Loucy (cell line): ENCODE measurements at regions not wholly inside any gene's neighbourhood (a gene's known extent, or its start where the extent isn't known, plus 50 kb on each side); places are given as distances from the start of the nearest gene placed in this dataset.
A peak's percentile ranks its signal among the peaks of the same experiment; 100 is the strongest.

ENCODE experiments used
- H2AFZ ChIP-seq: fragments of 200-600 bp; sonication (generic); 2 replicates; pipeline ENCODE4 v1.6.0; 2016; ENCODE audit warnings: antibody characterized with exemption, mild to moderate bottlenecking, low read length, moderate library complexity
- H3F3A ChIP-seq: fragments of 200-600 bp; 2 replicates; pipeline ENCODE4 v1.6.0; 2016; ENCODE audit warnings: antibody characterized with exemption, low read depth, mild to moderate bottlenecking
- H3K27me3 ChIP-seq: fragments of 200-600 bp; sonication (generic); 2 replicates; pipeline ENCODE4 v1.6.1; 2014; ENCODE audit warnings: low read length, mild to moderate bottlenecking; ENCODE audit not compliant: insufficient read depth, poor library complexity, severe bottlenecking
- H3K36me3 ChIP-seq: fragments of 200-600 bp; sonication (generic); 2 replicates; pipeline ENCODE4 v1.6.1; 2016; ENCODE audit warnings: low read length; ENCODE audit not compliant: insufficient read depth
- H3K4me1 ChIP-seq: fragments of 200-600 bp; sonication (generic); 2 replicates; pipeline ENCODE4 v1.5.1; 2014; ENCODE audit warnings: low read length, mild to moderate bottlenecking; ENCODE audit not compliant: insufficient read depth, poor library complexity, severe bottlenecking
- H3K4me2 ChIP-seq: fragments of 200-600 bp; sonication (generic); 2 replicates; pipeline ENCODE4 v1.6.0; 2014; ENCODE audit warnings: antibody characterized with exemption, low read length, low read depth, mild to moderate bottlenecking; ENCODE audit not compliant: poor library complexity, severe bottlenecking
- H3K4me3 ChIP-seq: fragments of 200-600 bp; sonication (generic); 2 replicates; pipeline ENCODE4 v1.5.1; 2014; ENCODE audit warnings: low read length, mild to moderate bottlenecking, mixed read lengths; ENCODE audit not compliant: poor library complexity, severe bottlenecking
- H3K79me2 ChIP-seq: fragments of 200-600 bp; sonication (generic); 2 replicates; pipeline ENCODE4 v1.6.1; 2014; ENCODE audit warnings: low read length; ENCODE audit not compliant: insufficient read depth
- H3K9ac ChIP-seq: fragments of 200-600 bp; sonication (generic); 2 replicates; pipeline ENCODE4 v1.6.0; 2014; ENCODE audit warnings: mild to moderate bottlenecking, low read depth, low read length, moderate library complexity; ENCODE audit not compliant: poor library complexity, severe bottlenecking
- H3K9me2 ChIP-seq: fragments of 200-600 bp; sonication (generic); replicated peaks from 2 replicates; pipeline ENCODE4 v1.6.1; 2016; ENCODE audit warnings: low read depth, low read length, mixed read lengths
- H3K9me3 ChIP-seq: fragments of 200-600 bp; sonication (generic); 2 replicates; pipeline ENCODE4 v1.6.1; 2014; ENCODE audit warnings: mild to moderate bottlenecking, antibody characterized with exemption, low read length, low read depth; ENCODE audit not compliant: insufficient read depth
- H4K20me1 ChIP-seq: fragments of 200-600 bp; sonication (generic); 2 replicates; pipeline ENCODE4 v1.6.0; 2014; ENCODE audit warnings: antibody characterized with exemption, low read length, mild to moderate bottlenecking; ENCODE audit not compliant: insufficient read depth, poor library complexity, severe bottlenecking
- CTCF ChIP-seq: fragments of 200-600 bp; sonication (generic); conservative IDR thresholded peaks from 2 replicates; pipeline ENCODE4 v1.5.1; 2014; ENCODE audit warnings: mild to moderate bottlenecking, antibody characterized with exemption, low read length
- EZH2phosphoT487 ChIP-seq: fragments of 200-600 bp; IDR thresholded peaks from 2 replicates; pipeline ENCODE4 v1.6.1; 2018; ENCODE audit warnings: antibody characterized with exemption, mild to moderate bottlenecking, moderate library complexity, borderline replicate concordance

- Histone ChIP-seq H4K20me1 (no peaks in the 10 kb centered on the region), H3K4me1 (peaks cover 49% of the 10 kb centered on the region), H3K27me3 (no peaks in the 10 kb centered on the region), H3K4me3 (no peak overlapping the region), H3K9me3 (no peaks in the 10 kb centered on the region), H3K36me3 (no peaks in the 10 kb centered on the region), H3K9me2 (no peaks in the 10 kb centered on the region), H3K79me2 (no peaks in the 10 kb centered on the region), H3F3A (no peaks in the 10 kb centered on the region), H3K9ac (no peak overlapping the region), H2AFZ (0 out of 2 replicates have a peak overlapping the region, but pooled peaks have one; percentile 1), H3K4me2 (peak overlapping the region; percentile 48)
- TF ChIP-seq EZH2phosphoT487 (no peak), CTCF (no peak)
These were observed 57.0 kb upstream of the ABCA1 start for GRCh38 chr9:104984948-104985347.

GRCh38 chr9:104986096-104986495 lies 58.1 kb upstream of the ABCA1 start:
- Histone ChIP-seq H3K9ac (no peak overlapping the region), H3F3A (no peaks in the 10 kb centered on the region), H3K4me3 (no peak overlapping the region), H3K9me2 (no peaks in the 10 kb centered on the region), H3K4me1 (peaks cover 59% of the 10 kb centered on the region), H4K20me1 (no peaks in the 10 kb centered on the region), H3K79me2 (no peaks in the 10 kb centered on the region), H3K27me3 (no peaks in the 10 kb centered on the region), H3K36me3 (no peaks in the 10 kb centered on the region), H2AFZ (peak overlapping the region; percentile 43), H3K4me2 (no peak overlapping the region), H3K9me3 (no peaks in the 10 kb centered on the region)
- no peak for TF ChIP-seq CTCF
- no peak for TF ChIP-seq EZH2phosphoT487

DNA sequence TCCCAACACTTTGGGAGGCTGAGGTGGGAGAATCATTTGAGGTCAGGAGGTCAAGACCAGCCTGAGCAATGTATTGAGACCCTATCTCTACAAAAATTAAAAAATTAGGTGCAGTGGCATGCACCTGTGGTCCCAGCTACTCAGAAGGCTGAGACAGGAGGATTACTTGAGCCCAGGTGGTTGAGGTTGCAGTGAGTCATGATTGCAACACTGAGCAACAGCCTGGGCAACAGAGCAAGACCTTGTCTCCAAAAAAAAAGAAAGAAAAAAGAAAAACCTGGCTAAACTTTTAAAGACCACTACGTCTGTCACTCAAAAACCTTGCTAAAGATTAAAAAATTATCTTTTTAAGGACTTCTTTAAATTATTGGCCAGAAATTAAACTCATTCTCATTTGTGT lies 59.8 kb upstream of the ABCA1 start:
- Histone ChIP-seq H3K4me1 (peaks cover 60% of the 10 kb centered on the region), H3K4me2 (no peak overlapping the region)

More for the DNA sequence above, 59.8 kb upstream of the ABCA1 start:
- TF ChIP-seq CTCF = no peak
- no peak for TF ChIP-seq EZH2phosphoT487
- H3K4me3 ChIP-seq = no peak overlapping the region
- H3K27me3 ChIP-seq = no peaks in the 10 kb centered on the region
- H4K20me1 ChIP-seq = no peaks in the 10 kb centered on the region
- H3K9me3 ChIP-seq = no peaks in the 10 kb centered on the region
- peaks cover 3% of the 10 kb centered on the region; the same call in 1 of the 2 replicates for H3F3A ChIP-seq
- H2AFZ ChIP-seq = no peak overlapping the region
- H3K79me2 ChIP-seq = no peaks in the 10 kb centered on the region
- no peaks in the 10 kb centered on the region for H3K36me3 ChIP-seq
- H3K9me2 ChIP-seq = no peaks in the 10 kb centered on the region
- H3K9ac ChIP-seq = no peak overlapping the region
